ENCODE measurements at regions not wholly inside any gene's neighbourhood (a gene's known extent, or its start where the extent isn't known, plus 50 kb on each side); places are given as distances from the start of the nearest gene placed in this dataset.

DNA sequence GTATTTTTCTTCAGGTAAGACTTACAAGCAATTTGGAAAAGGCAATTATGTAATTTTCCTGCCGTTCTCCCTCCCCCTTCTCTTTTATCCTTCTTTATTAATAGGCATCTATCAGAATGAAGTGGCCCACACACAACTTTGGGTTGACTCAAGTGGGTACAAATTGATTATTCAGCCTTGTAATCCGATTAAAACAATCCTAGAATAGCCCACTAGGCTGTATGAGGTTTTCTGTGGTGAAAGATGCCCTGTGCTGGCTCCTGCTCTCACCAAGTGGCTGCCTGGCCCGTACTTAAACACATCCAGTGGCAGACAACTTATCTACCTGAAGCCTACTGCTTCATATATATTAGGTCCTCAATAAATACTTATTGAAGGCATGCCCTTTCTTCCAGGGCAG, 177.3 kb upstream of the C9orf72 start:
- Histone ChIP-seq H3K9ac (ENCODE audit: control insufficient read depth, insufficient read depth, low read length) (no peak overlapping the region), H3K4me3 (no peak overlapping the region), H3K4me1 (ENCODE audit: control insufficient read depth, insufficient read depth, low read length) (no peaks in the 10 kb centered on the region), H3K4me2 (ENCODE audit: control insufficient read depth, insufficient read depth) (no peak overlapping the region), H4K20me1 (ENCODE audit: control insufficient read depth, insufficient read depth) (no peaks in the 10 kb centered on the region), H3K27ac (ENCODE audit: control insufficient read depth, insufficient read depth) (no peak overlapping the region), H3K79me2 (ENCODE audit: control insufficient read depth, insufficient read depth, low read length) (no peaks in the 10 kb centered on the region), H3K36me3 (ENCODE audit: control insufficient read depth in 2 of 2, insufficient read depth in 2 of 2, low read length in 1 of 2) (no peaks in the 10 kb centered on the region), H2AFZ (ENCODE audit: control insufficient read depth, low read depth, low read length) (no peak overlapping the region), H3K27me3 (replicated peaks in 1 of 2; ENCODE audit: control insufficient read depth in 2 of 2, insufficient read depth in 2 of 2, low read length in 1 of 2) (no peaks in the 10 kb centered on the region), H3K9me3 (replicated peaks; ENCODE audit: control insufficient read depth, insufficient read depth, low read length) (no peaks in the 10 kb centered on the region)
- ChIA-PET RAD21 (ENCODE audit: unreplicated experiment) (interaction anchor here (1.4 kb wide), 1 partner anchor 35 kb away, joined by 3 read pairs; no protein-coding TSS in a partner anchor), POLR2A (no interaction called here), CTCF (no interaction called here), SMC1A (ENCODE audit: uncharacterized antibody, unreplicated experiment) (no interaction called here)
- DNase-seq (ENCODE audit: low read depth, low spot score) (no peak), FAIRE-seq (no peak), ATAC-seq (no peak)
- in situ Hi-C loops (cut with MboI) = no loop called here
- no TSS peak for BruUV-seq (replicated peaks)
- intact Hi-C loops (cut with micrococcal nuclease; ENCODE audit: unreplicated experiment) = no loop called here
- WGBS (ENCODE audit: insufficient coverage, insufficient replicate concordance, low lambda C conversion rate, missing lambda C conversion rate) = 2% methylated on average over 3 of the region's 3 CpGs
- TF ChIP-seq TCF7 (IDR thresholded peaks at IDR 0.05; ENCODE audit: borderline replicate concordance) (no peak), NFYB (IDR thresholded peaks at IDR 0.05; ENCODE audit: insufficient read depth, low read depth, low read length) (no peak), NFYA (IDR thresholded peaks at IDR 0.05; ENCODE audit: borderline replicate concordance, low read depth, low read length) (no peak), CEBPB (IDR thresholded peaks at IDR 0.05; ENCODE audit: borderline replicate concordance in 1 of 2, low read depth in 2 of 2, low read length in 2 of 2) (no peak), CHD2 (IDR thresholded peaks at IDR 0.05; ENCODE audit: borderline replicate concordance, low read depth, low read length) (no peak), CREB1 (IDR thresholded peaks at IDR 0.05; ENCODE audit: low read depth) (no peak)
- TF ChIP-seq, protein P1, sequence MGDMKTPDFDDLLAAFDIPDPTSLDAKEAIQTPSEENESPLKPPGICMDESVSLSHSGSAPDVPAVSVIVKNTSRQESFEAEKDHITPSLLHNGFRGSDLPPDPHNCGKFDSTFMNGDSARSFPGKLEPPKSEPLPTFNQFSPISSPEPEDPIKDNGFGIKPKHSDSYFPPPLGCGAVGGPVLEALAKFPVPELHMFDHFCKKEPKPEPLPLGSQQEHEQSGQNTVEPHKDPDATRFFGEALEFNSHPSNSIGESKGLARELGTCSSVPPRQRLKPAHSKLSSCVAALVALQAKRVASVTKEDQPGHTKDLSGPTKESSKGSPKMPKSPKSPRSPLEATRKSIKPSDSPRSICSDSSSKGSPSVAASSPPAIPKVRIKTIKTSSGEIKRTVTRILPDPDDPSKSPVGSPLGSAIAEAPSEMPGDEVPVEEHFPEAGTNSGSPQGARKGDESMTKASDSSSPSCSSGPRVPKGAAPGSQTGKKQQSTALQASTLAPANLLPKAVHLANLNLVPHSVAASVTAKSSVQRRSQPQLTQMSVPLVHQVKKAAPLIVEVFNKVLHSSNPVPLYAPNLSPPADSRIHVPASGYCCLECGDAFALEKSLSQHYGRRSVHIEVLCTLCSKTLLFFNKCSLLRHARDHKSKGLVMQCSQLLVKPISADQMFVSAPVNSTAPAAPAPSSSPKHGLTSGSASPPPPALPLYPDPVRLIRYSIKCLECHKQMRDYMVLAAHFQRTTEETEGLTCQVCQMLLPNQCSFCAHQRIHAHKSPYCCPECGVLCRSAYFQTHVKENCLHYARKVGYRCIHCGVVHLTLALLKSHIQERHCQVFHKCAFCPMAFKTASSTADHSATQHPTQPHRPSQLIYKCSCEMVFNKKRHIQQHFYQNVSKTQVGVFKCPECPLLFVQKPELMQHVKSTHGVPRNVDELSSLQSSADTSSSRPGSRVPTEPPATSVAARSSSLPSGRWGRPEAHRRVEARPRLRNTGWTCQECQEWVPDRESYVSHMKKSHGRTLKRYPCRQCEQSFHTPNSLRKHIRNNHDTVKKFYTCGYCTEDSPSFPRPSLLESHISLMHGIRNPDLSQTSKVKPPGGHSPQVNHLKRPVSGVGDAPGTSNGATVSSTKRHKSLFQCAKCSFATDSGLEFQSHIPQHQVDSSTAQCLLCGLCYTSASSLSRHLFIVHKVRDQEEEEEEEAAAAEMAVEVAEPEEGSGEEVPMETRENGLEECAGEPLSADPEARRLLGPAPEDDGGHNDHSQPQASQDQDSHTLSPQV (IDR thresholded peaks at IDR 0.05) = no peak
- TF ChIP-seq, protein P2, sequence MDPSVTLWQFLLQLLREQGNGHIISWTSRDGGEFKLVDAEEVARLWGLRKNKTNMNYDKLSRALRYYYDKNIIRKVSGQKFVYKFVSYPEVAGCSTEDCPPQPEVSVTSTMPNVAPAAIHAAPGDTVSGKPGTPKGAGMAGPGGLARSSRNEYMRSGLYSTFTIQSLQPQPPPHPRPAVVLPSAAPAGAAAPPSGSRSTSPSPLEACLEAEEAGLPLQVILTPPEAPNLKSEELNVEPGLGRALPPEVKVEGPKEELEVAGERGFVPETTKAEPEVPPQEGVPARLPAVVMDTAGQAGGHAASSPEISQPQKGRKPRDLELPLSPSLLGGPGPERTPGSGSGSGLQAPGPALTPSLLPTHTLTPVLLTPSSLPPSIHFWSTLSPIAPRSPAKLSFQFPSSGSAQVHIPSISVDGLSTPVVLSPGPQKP (IDR thresholded peaks at IDR 0.05; ENCODE audit: low read depth, low read length) = no peak
- TF ChIP-seq, protein P3, sequence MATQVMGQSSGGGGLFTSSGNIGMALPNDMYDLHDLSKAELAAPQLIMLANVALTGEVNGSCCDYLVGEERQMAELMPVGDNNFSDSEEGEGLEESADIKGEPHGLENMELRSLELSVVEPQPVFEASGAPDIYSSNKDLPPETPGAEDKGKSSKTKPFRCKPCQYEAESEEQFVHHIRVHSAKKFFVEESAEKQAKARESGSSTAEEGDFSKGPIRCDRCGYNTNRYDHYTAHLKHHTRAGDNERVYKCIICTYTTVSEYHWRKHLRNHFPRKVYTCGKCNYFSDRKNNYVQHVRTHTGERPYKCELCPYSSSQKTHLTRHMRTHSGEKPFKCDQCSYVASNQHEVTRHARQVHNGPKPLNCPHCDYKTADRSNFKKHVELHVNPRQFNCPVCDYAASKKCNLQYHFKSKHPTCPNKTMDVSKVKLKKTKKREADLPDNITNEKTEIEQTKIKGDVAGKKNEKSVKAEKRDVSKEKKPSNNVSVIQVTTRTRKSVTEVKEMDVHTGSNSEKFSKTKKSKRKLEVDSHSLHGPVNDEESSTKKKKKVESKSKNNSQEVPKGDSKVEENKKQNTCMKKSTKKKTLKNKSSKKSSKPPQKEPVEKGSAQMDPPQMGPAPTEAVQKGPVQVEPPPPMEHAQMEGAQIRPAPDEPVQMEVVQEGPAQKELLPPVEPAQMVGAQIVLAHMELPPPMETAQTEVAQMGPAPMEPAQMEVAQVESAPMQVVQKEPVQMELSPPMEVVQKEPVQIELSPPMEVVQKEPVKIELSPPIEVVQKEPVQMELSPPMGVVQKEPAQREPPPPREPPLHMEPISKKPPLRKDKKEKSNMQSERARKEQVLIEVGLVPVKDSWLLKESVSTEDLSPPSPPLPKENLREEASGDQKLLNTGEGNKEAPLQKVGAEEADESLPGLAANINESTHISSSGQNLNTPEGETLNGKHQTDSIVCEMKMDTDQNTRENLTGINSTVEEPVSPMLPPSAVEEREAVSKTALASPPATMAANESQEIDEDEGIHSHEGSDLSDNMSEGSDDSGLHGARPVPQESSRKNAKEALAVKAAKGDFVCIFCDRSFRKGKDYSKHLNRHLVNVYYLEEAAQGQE (IDR thresholded peaks at IDR 0.05; ENCODE audit: low read depth, low read length) = no peak
- TF ChIP-seq, protein P4, sequence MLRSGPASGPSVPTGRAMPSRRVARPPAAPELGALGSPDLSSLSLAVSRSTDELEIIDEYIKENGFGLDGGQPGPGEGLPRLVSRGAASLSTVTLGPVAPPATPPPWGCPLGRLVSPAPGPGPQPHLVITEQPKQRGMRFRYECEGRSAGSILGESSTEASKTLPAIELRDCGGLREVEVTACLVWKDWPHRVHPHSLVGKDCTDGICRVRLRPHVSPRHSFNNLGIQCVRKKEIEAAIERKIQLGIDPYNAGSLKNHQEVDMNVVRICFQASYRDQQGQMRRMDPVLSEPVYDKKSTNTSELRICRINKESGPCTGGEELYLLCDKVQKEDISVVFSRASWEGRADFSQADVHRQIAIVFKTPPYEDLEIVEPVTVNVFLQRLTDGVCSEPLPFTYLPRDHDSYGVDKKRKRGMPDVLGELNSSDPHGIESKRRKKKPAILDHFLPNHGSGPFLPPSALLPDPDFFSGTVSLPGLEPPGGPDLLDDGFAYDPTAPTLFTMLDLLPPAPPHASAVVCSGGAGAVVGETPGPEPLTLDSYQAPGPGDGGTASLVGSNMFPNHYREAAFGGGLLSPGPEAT (IDR thresholded peaks at IDR 0.05; ENCODE audit: low read depth) = no peak
- TF ChIP-seq, protein P5, sequence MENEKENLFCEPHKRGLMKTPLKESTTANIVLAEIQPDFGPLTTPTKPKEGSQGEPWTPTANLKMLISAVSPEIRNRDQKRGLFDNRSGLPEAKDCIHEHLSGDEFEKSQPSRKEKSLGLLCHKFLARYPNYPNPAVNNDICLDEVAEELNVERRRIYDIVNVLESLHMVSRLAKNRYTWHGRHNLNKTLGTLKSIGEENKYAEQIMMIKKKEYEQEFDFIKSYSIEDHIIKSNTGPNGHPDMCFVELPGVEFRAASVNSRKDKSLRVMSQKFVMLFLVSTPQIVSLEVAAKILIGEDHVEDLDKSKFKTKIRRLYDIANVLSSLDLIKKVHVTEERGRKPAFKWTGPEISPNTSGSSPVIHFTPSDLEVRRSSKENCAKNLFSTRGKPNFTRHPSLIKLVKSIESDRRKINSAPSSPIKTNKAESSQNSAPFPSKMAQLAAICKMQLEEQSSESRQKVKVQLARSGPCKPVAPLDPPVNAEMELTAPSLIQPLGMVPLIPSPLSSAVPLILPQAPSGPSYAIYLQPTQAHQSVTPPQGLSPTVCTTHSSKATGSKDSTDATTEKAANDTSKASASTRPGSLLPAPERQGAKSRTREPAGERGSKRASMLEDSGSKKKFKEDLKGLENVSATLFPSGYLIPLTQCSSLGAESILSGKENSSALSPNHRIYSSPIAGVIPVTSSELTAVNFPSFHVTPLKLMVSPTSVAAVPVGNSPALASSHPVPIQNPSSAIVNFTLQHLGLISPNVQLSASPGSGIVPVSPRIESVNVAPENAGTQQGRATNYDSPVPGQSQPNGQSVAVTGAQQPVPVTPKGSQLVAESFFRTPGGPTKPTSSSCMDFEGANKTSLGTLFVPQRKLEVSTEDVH (IDR thresholded peaks at IDR 0.05; ENCODE audit: low read depth, partially characterized antibody) = no peak
